Kidney glomerular epithelial cell (primary cell): ENCODE measurements at regions not wholly inside any gene's neighbourhood (a gene's known extent, or its start where the extent isn't known, plus 50 kb on each side); places are given as distances from the start of the nearest gene placed in this dataset.
"Not testable (repeated sequence)": the region's sequence is repeated elsewhere in the genome, so short reads cannot be mapped to it uniquely, and the experiment has no call there.

Experiments
- DNase-seq: peaks from one replicate; lab custom pipeline; 2025; lab: John Stamatoyannopoulos, UW

- no peak for DNase-seq
These were observed 509.5 kb downstream of the DTWD2 start for GRCh38 chr5:118478852-118479251.

GRCh38 chr5:118468085-118468484, 520.3 kb downstream of the DTWD2 start:
- DNase-seq = no peak

GRCh38 chr5:118467103-118467502, 521.2 kb downstream of the DTWD2 start:
- no peak for DNase-seq

GRCh38 chr5:118466418-118466817, 521.9 kb downstream of the DTWD2 start:
- no peak for DNase-seq

GRCh38 chr5:118462276-118462675, 526.1 kb downstream of the DTWD2 start:
- DNase-seq = not testable (repeated sequence)

GRCh38 chr5:118461436-118461835, 526.9 kb downstream of the DTWD2 start:
- no peak for DNase-seq

- DNase-seq = no peak
These were observed 528.9 kb downstream of the DTWD2 start for GRCh38 chr5:118459490-118459889.

GRCh38 chr5:118456085-118456484, 532.3 kb downstream of the DTWD2 start:
- no peak for DNase-seq

- DNase-seq = no peak
These were observed 536.6 kb downstream of the DTWD2 start for GRCh38 chr5:118451697-118452247.

GRCh38 chr5:118450554-118451332, 537.6 kb downstream of the DTWD2 start:
- no peak for DNase-seq

GRCh38 chr5:118447350-118447749, 541.0 kb downstream of the DTWD2 start:
- DNase-seq = no peak

- no peak for DNase-seq
These were observed 546.4 kb downstream of the DTWD2 start for GRCh38 chr5:118441956-118442355.

- DNase-seq = no peak
These were observed 547.3 kb downstream of the DTWD2 start for GRCh38 chr5:118441034-118441433.

GRCh38 chr5:118440496-118440895, 547.9 kb downstream of the DTWD2 start:
- no peak for DNase-seq

GRCh38 chr5:118439831-118440230, 548.5 kb downstream of the DTWD2 start:
- no peak for DNase-seq

GRCh38 chr5:118435131-118435530, 553.2 kb downstream of the DTWD2 start:
- DNase-seq = no peak

- no peak for DNase-seq
These were observed 553.8 kb downstream of the DTWD2 start for GRCh38 chr5:118434522-118434921.

GRCh38 chr5:118430076-118430475, 558.3 kb downstream of the DTWD2 start:
- no peak for DNase-seq

GRCh38 chr5:118407958-118408357, 580.4 kb downstream of the DTWD2 start:
- DNase-seq = no peak

- DNase-seq = no peak
These were observed 582.7 kb downstream of the DTWD2 start for GRCh38 chr5:118405650-118406061.

- DNase-seq = no peak
These were observed 591.1 kb downstream of the DTWD2 start for GRCh38 chr5:118397236-118397635.

GRCh38 chr5:118392491-118392890, 595.9 kb downstream of the DTWD2 start:
- no peak for DNase-seq

GRCh38 chr5:118382931-118383330, 605.4 kb downstream of the DTWD2 start:
- DNase-seq = not testable (repeated sequence)

- DNase-seq = no peak
These were observed 608.9 kb downstream of the DTWD2 start for GRCh38 chr5:118379470-118379869.
